H9 (cell line): ENCODE measurements at regions not wholly inside any gene's neighbourhood (a gene's known extent, or its start where the extent isn't known, plus 50 kb on each side); places are given as distances from the start of the nearest gene placed in this dataset.

Experiments used
- DNase-seq: peaks from one replicate; pipeline ENCODE4 v3.0.0-alpha.2; 2017
- H2AFZ ChIP-seq: one replicate; pipeline ENCODE4 v1.6.1; 2013; ENCODE audit warnings: mild to moderate bottlenecking, low read length, control low read depth, moderate library complexity
- H2AK5ac ChIP-seq: 2 replicates; pipeline ENCODE4 v1.6.1; 2013; ENCODE audit warnings: low read length, control low read depth, mixed read lengths; ENCODE audit not compliant: insufficient read length
- H2BK120ac ChIP-seq: one replicate; pipeline ENCODE4 v1.6.1; 2013; ENCODE audit warnings: low read depth, mild to moderate bottlenecking, low read length, control low read depth, inconsistent platforms; ENCODE audit not compliant: poor library complexity, severe bottlenecking
- H2BK12ac ChIP-seq: 2 replicates; pipeline ENCODE4 v1.6.1; 2013; ENCODE audit warnings: low read length, control low read depth, mixed read lengths, low read depth; ENCODE audit not compliant: insufficient read length
- H2BK15ac ChIP-seq: 2 replicates; pipeline ENCODE4 v1.6.1; 2013; ENCODE audit warnings: low read depth, low read length, control low read depth
- H2BK20ac ChIP-seq: one replicate; pipeline ENCODE4 v1.6.1; 2013; ENCODE audit warnings: low read depth, mild to moderate bottlenecking, low read length, control low read depth, inconsistent platforms; ENCODE audit not compliant: poor library complexity, severe bottlenecking
- H2BK5ac ChIP-seq: 2 replicates; pipeline ENCODE4 v1.6.1; 2013; ENCODE audit warnings: low read length, control low read depth, mixed read lengths; ENCODE audit not compliant: insufficient read length
- H3K14ac ChIP-seq: 2 replicates; pipeline ENCODE4 v1.6.1; 2013; ENCODE audit warnings: low read length, control low read depth; ENCODE audit not compliant: insufficient read depth
- H3K18ac ChIP-seq: 2 replicates; pipeline ENCODE4 v1.6.1; 2013; ENCODE audit warnings: low read depth, mild to moderate bottlenecking, mixed read lengths, low read length, control low read depth; ENCODE audit not compliant: insufficient read length
- H3K23ac ChIP-seq: 2 replicates; pipeline ENCODE4 v1.6.1; 2013; ENCODE audit warnings: low read length, control low read depth, mixed read lengths, low read depth; ENCODE audit not compliant: insufficient read length
- H3K23me2 ChIP-seq: 2 replicates; pipeline ENCODE4 v1.6.1; 2013; ENCODE audit warnings: low read depth, mild to moderate bottlenecking, mixed read lengths, low read length, control low read depth; ENCODE audit not compliant: insufficient read length, poor library complexity, severe bottlenecking
- H3K27ac ChIP-seq: 2 replicates; pipeline ENCODE4 v1.5.1; 2013; ENCODE audit warnings: low read length, control low read depth, mixed read lengths, low read depth; ENCODE audit not compliant: insufficient read length
- H3K27me3 ChIP-seq: 2 replicates; pipeline ENCODE4 v1.6.1; 2013; ENCODE audit warnings: low read length, control low read depth, inconsistent platforms; ENCODE audit not compliant: insufficient read depth
- H3K4ac ChIP-seq: 2 replicates; pipeline ENCODE4 v1.6.1; 2013; ENCODE audit warnings: low read depth, mild to moderate bottlenecking, control low read depth, inconsistent platforms, low read length, moderate library complexity
- H3K4me1 ChIP-seq: 2 replicates; pipeline ENCODE4 v1.6.1; 2013; ENCODE audit warnings: low read length, control low read depth, inconsistent platforms; ENCODE audit not compliant: insufficient read depth
- H3K4me2 ChIP-seq: 2 replicates; pipeline ENCODE4 v1.6.1; 2013; ENCODE audit warnings: low read length, control low read depth, mixed read lengths; ENCODE audit not compliant: insufficient read length, insufficient read depth
- H3K56ac ChIP-seq: 2 replicates; pipeline ENCODE4 v1.6.1; 2013; ENCODE audit warnings: low read depth, mild to moderate bottlenecking, mixed read lengths, low read length, control low read depth; ENCODE audit not compliant: insufficient read length
- H3K79me1 ChIP-seq: 2 replicates; pipeline ENCODE4 v1.6.1; 2013; ENCODE audit warnings: low read depth, mild to moderate bottlenecking, moderate library complexity, low read length, control low read depth, inconsistent platforms; ENCODE audit not compliant: insufficient read depth, poor library complexity, severe bottlenecking
- H3K79me2 ChIP-seq: 2 replicates; pipeline ENCODE4 v1.6.1; 2013; ENCODE audit warnings: low read length, control low read depth, inconsistent platforms; ENCODE audit not compliant: insufficient read depth
- H3K9ac ChIP-seq: 2 replicates; pipeline ENCODE4 v1.6.1; 2013; ENCODE audit warnings: low read length, control low read depth, mixed read lengths; ENCODE audit not compliant: insufficient read length; ENCODE audit errors: extremely low read depth
- H3K9me3 ChIP-seq: one replicate; pipeline ENCODE4 v1.6.1; 2013; ENCODE audit warnings: low read depth, low read length, inconsistent platforms; ENCODE audit not compliant: control insufficient read depth
- H3T11ph ChIP-seq: one replicate; pipeline ENCODE4 v1.6.1; 2013; ENCODE audit warnings: mild to moderate bottlenecking, low read length, control low read depth, inconsistent platforms
- H4K20me1 ChIP-seq: one replicate; pipeline ENCODE4 v1.6.1; 2013; ENCODE audit not compliant: control insufficient read depth, insufficient read length, insufficient read depth
- H4K5ac ChIP-seq: 2 replicates; pipeline ENCODE4 v1.6.1; 2013; ENCODE audit warnings: low read depth, mild to moderate bottlenecking, mixed read lengths, low read length, control low read depth; ENCODE audit not compliant: insufficient read length
- H4K8ac ChIP-seq: replicated peaks from 2 replicates; pipeline ENCODE4 v1.6.1; 2013; ENCODE audit warnings: low read length, control low read depth, mixed read lengths, low read depth; ENCODE audit not compliant: insufficient read length
- H4K91ac ChIP-seq: 2 replicates; pipeline ENCODE4 v1.6.1; 2013; ENCODE audit warnings: low read depth, mild to moderate bottlenecking, moderate library complexity, mixed read lengths, low read length, control low read depth; ENCODE audit not compliant: insufficient read length
- H3K27ac Mint-ChIP-seq, 3 experiments: 2 replicates in 2 of 3; 3 replicates in 1 of 3; pipeline ENCODE4 v1.8.0; 2020 to 2021; ENCODE audit warnings: mixed read lengths in 3 of 3, mild to moderate bottlenecking in 1 of 3, moderate library complexity in 1 of 3
- H3K27me3 Mint-ChIP-seq: 2 replicates; pipeline ENCODE4 v1.8.0; 2021; ENCODE audit warnings: low read depth, mild to moderate bottlenecking, moderate library complexity, mixed read lengths
- H3K36me3 Mint-ChIP-seq, 3 experiments: 2 replicates in 2 of 3; 3 replicates in 1 of 3; pipeline ENCODE4 v1.8.0; 2020 to 2021; ENCODE audit warnings: low read depth in 3 of 3, mixed read lengths in 3 of 3; ENCODE audit not compliant: insufficient read depth in 1 of 3
- H3K4me1 Mint-ChIP-seq, 2 experiments: 2 replicates each; pipeline ENCODE4 v1.8.0; 2020; ENCODE audit warnings: mixed read lengths in 2 of 2
- H3K4me3 Mint-ChIP-seq, 2 experiments: 2 replicates in 1 of 2; 3 replicates in 1 of 2; pipeline ENCODE4 v1.8.0; 2020 to 2021; ENCODE audit warnings: mild to moderate bottlenecking in 2 of 2, mixed read lengths in 2 of 2, moderate library complexity in 1 of 2
- H3K9me3 Mint-ChIP-seq, 2 experiments: 2 replicates in 1 of 2; 3 replicates in 1 of 2; pipeline ENCODE4 v1.8.0; 2020; ENCODE audit warnings: mild to moderate bottlenecking in 2 of 2, mixed read lengths in 2 of 2, moderate library complexity in 1 of 2
- WGBS: extraction: QIAGEN DNeasy Blood & Tissue Kit; methylation state at CpG from one replicate; pipeline ENCODE4 v1.1.7; 2013; ENCODE audit warnings: missing lambda C conversion rate, low lambda C conversion rate, mixed read lengths; ENCODE audit not compliant: insufficient read length; ENCODE audit errors: extremely low coverage; 5-methylcytosine and 5-hydroxymethylcytosine counted together
- TF ChIP-seq, protein P1 (sequence below): fragments of 200-600 bp; sonication (generic); conservative IDR thresholded peaks from 3 replicates; pipeline ENCODE4 v1.8.0; 2021; ENCODE audit warnings: antibody characterized with exemption, mild to moderate bottlenecking

DNA sequence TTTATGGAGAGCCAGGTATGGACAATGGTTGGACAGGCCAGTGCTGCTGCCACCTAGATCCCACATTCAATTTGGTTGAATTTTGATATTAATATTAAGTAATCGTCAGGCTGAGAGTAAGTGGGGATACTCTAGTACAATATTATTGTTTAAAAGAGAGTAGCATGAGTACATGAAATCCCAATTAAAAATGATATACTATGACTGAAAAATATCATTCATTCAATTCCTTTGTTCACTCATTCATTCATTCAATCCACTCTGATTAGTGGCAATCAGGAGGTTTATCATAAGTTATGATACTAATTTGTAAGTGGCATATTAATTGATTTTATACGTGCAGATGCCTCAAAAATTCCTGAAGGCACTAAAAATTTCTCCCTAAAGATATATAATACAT is 224.2 kb downstream of the DMRT2 start:
- Histone ChIP-seq H2AFZ (no peak overlapping the region), H4K8ac (no peak overlapping the region), H2AK5ac (no peak overlapping the region), H2BK12ac (no peak overlapping the region), H2BK5ac (no peak overlapping the region), H3K14ac (no peak overlapping the region), H4K20me1 (no peaks in the 10 kb centered on the region), H3K27ac (no peak overlapping the region), H3K4ac (no peak overlapping the region), H3K23ac (no peak overlapping the region), H3K18ac (no peak overlapping the region), H3K56ac (no peak overlapping the region), H3K27me3 (no peaks in the 10 kb centered on the region), H3K4me1 (peaks cover 4% of the 10 kb centered on the region; the same call in 1 of the 2 replicates), H2BK15ac (no peak overlapping the region), H3K9me3 (no peaks in the 10 kb centered on the region), H3K79me1 (no peaks in the 10 kb centered on the region), H3K79me2 (no peaks in the 10 kb centered on the region), H4K5ac (no peak overlapping the region), H2BK120ac (no peak overlapping the region), H3T11ph (no peak overlapping the region), H3K4me2 (no peak overlapping the region), H4K91ac (no peak overlapping the region), H3K9ac (no peak overlapping the region), H3K23me2 (no peaks in the 10 kb centered on the region), H2BK20ac (no peak overlapping the region)
- Mint-ChIP-seq H3K27ac (no peak overlapping the region), H3K36me3 (no peaks in the 10 kb centered on the region; a peak in 1 of 7 replicates), H3K27me3 (peaks cover 2% of the 10 kb centered on the region), H3K9me3 (peaks cover 0 to 22% of the 10 kb centered on the region in 2 experiments; a peak in 2 of 5 replicates), H3K4me3 (no peak overlapping the region), H3K4me1 (peaks cover 3 to 10% of the 10 kb centered on the region in 2 experiments; a peak in 3 of 4 replicates)
- no CpG with 5 or more reads among the region's 2 CpGs for WGBS
- TF ChIP-seq, protein P1, sequence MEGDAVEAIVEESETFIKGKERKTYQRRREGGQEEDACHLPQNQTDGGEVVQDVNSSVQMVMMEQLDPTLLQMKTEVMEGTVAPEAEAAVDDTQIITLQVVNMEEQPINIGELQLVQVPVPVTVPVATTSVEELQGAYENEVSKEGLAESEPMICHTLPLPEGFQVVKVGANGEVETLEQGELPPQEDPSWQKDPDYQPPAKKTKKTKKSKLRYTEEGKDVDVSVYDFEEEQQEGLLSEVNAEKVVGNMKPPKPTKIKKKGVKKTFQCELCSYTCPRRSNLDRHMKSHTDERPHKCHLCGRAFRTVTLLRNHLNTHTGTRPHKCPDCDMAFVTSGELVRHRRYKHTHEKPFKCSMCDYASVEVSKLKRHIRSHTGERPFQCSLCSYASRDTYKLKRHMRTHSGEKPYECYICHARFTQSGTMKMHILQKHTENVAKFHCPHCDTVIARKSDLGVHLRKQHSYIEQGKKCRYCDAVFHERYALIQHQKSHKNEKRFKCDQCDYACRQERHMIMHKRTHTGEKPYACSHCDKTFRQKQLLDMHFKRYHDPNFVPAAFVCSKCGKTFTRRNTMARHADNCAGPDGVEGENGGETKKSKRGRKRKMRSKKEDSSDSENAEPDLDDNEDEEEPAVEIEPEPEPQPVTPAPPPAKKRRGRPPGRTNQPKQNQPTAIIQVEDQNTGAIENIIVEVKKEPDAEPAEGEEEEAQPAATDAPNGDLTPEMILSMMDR = no peak
- no peak for DNase-seq
